Activated naive CD4-positive, alpha-beta T cell treated with anti-CD3 and anti-CD28 coated beads, Interleukin-2, amount 50 U/mL, for 24 hours (primary cell): ENCODE measurements at regions not wholly inside any gene's neighbourhood (a gene's known extent, or its start where the extent isn't known, plus 50 kb on each side); places are given as distances from the start of the nearest gene placed in this dataset.

ENCODE experiments used
- H3K27ac Mint-ChIP-seq: one replicate; pipeline ENCODE4 v1.8.0; 2021; ENCODE audit warnings: mild to moderate bottlenecking, mixed read lengths
- H3K27me3 Mint-ChIP-seq: one replicate; pipeline ENCODE4 v1.8.0; 2021; ENCODE audit warnings: mixed read lengths
- H3K36me3 Mint-ChIP-seq: one replicate; pipeline ENCODE4 v1.8.0; 2021; ENCODE audit warnings: mixed read lengths
- H3K4me1 Mint-ChIP-seq: one replicate; pipeline ENCODE4 v1.8.0; 2021; ENCODE audit warnings: mixed read lengths
- H3K4me3 Mint-ChIP-seq: one replicate; pipeline ENCODE4 v1.8.0; 2021; ENCODE audit warnings: mild to moderate bottlenecking, mixed read lengths
- H3K9me3 Mint-ChIP-seq: one replicate; pipeline ENCODE4 v1.8.0; 2021; ENCODE audit warnings: mixed read lengths

GRCh38 chr6:147752689-147753403 is 244.4 kb downstream of the SAMD5 start:
- Mint-ChIP-seq H3K9me3 (peaks cover 7% of the 10 kb centered on the region), H3K4me1 (no peaks in the 10 kb centered on the region), H3K27me3 (no peaks in the 10 kb centered on the region), H3K27ac (no peak overlapping the region), H3K4me3 (no peak overlapping the region), H3K36me3 (no peaks in the 10 kb centered on the region)

- no peaks in the 10 kb centered on the region for H3K36me3 Mint-ChIP-seq
Observed at GRCh38 chr6:147755999-147756398, 247.5 kb downstream of the SAMD5 start.

GRCh38 chr6:147756891-147757290 is 248.4 kb downstream of the SAMD5 start:
- no peaks in the 10 kb centered on the region for H3K27me3 Mint-ChIP-seq
- no peak overlapping the region for H3K27ac Mint-ChIP-seq
- no peak overlapping the region for H3K4me3 Mint-ChIP-seq
- no peaks in the 10 kb centered on the region for H3K36me3 Mint-ChIP-seq
- no peaks in the 10 kb centered on the region for H3K4me1 Mint-ChIP-seq
- peaks cover 7% of the 10 kb centered on the region for H3K9me3 Mint-ChIP-seq

More at GRCh38 chr6:147755999-147756398, 247.5 kb downstream of the SAMD5 start:
- Mint-ChIP-seq H3K27ac (no peak overlapping the region), H3K4me1 (no peaks in the 10 kb centered on the region), H3K9me3 (peaks cover 7% of the 10 kb centered on the region), H3K4me3 (no peak overlapping the region), H3K27me3 (no peaks in the 10 kb centered on the region)

- no peaks in the 10 kb centered on the region for H3K4me1 Mint-ChIP-seq
- peaks cover 7% of the 10 kb centered on the region for H3K9me3 Mint-ChIP-seq
- H3K27me3 Mint-ChIP-seq = no peaks in the 10 kb centered on the region
- no peak overlapping the region for H3K27ac Mint-ChIP-seq
- H3K4me3 Mint-ChIP-seq = no peak overlapping the region
- no peaks in the 10 kb centered on the region for H3K36me3 Mint-ChIP-seq
Observed at GRCh38 chr6:147757291-147757690, 248.8 kb downstream of the SAMD5 start.

GRCh38 chr6:147758303-147758702 is 249.8 kb downstream of the SAMD5 start:
- Mint-ChIP-seq H3K9me3 (peaks cover 7% of the 10 kb centered on the region), H3K4me3 (no peak overlapping the region), H3K27ac (no peak overlapping the region), H3K27me3 (no peaks in the 10 kb centered on the region), H3K4me1 (no peaks in the 10 kb centered on the region), H3K36me3 (no peaks in the 10 kb centered on the region)

GRCh38 chr6:147759093-147759492 is 250.6 kb downstream of the SAMD5 start:
- Mint-ChIP-seq H3K27ac (no peak overlapping the region), H3K9me3 (peaks cover 7% of the 10 kb centered on the region), H3K27me3 (no peaks in the 10 kb centered on the region), H3K4me3 (no peak overlapping the region), H3K36me3 (no peaks in the 10 kb centered on the region), H3K4me1 (no peaks in the 10 kb centered on the region)

GRCh38 chr6:147759536-147759935 is 251.0 kb downstream of the SAMD5 start:
- Mint-ChIP-seq H3K4me3 (no peak overlapping the region), H3K27me3 (no peaks in the 10 kb centered on the region), H3K9me3 (peaks cover 7% of the 10 kb centered on the region), H3K36me3 (no peaks in the 10 kb centered on the region), H3K27ac (no peak overlapping the region), H3K4me1 (no peaks in the 10 kb centered on the region)

- peaks cover 3% of the 10 kb centered on the region for H3K27me3 Mint-ChIP-seq
- H3K4me1 Mint-ChIP-seq = no peaks in the 10 kb centered on the region
- no peaks in the 10 kb centered on the region for H3K36me3 Mint-ChIP-seq
- no peak overlapping the region for H3K4me3 Mint-ChIP-seq
- H3K9me3 Mint-ChIP-seq = no peaks in the 10 kb centered on the region
- H3K27ac Mint-ChIP-seq = no peak overlapping the region
Observed at GRCh38 chr6:147765541-147765940, 257.1 kb downstream of the SAMD5 start.

GRCh38 chr6:147768969-147769368 is 260.5 kb downstream of the SAMD5 start:
- H3K4me3 Mint-ChIP-seq = no peak overlapping the region
- peaks cover 3% of the 10 kb centered on the region for H3K27me3 Mint-ChIP-seq
- no peaks in the 10 kb centered on the region for H3K4me1 Mint-ChIP-seq
- no peaks in the 10 kb centered on the region for H3K36me3 Mint-ChIP-seq
- no peak overlapping the region for H3K27ac Mint-ChIP-seq
- H3K9me3 Mint-ChIP-seq = no peaks in the 10 kb centered on the region

GRCh38 chr6:147769496-147770087 is 261.1 kb downstream of the SAMD5 start:
- H3K4me1 Mint-ChIP-seq = no peaks in the 10 kb centered on the region
- H3K27me3 Mint-ChIP-seq = peaks cover 3% of the 10 kb centered on the region
- no peak overlapping the region for H3K4me3 Mint-ChIP-seq
- no peaks in the 10 kb centered on the region for H3K9me3 Mint-ChIP-seq
- no peaks in the 10 kb centered on the region for H3K36me3 Mint-ChIP-seq
- no peak overlapping the region for H3K27ac Mint-ChIP-seq

- no peaks in the 10 kb centered on the region for H3K4me1 Mint-ChIP-seq
- no peaks in the 10 kb centered on the region for H3K9me3 Mint-ChIP-seq
- H3K4me3 Mint-ChIP-seq = no peak overlapping the region
- H3K27ac Mint-ChIP-seq = no peak overlapping the region
- H3K36me3 Mint-ChIP-seq = no peaks in the 10 kb centered on the region
- H3K27me3 Mint-ChIP-seq = peaks cover 1% of the 10 kb centered on the region
Observed at GRCh38 chr6:147770221-147770620, 261.7 kb downstream of the SAMD5 start.

- H3K27me3 Mint-ChIP-seq = no peaks in the 10 kb centered on the region
- H3K9me3 Mint-ChIP-seq = no peaks in the 10 kb centered on the region
- no peak overlapping the region for H3K4me3 Mint-ChIP-seq
- no peak overlapping the region for H3K27ac Mint-ChIP-seq
- no peaks in the 10 kb centered on the region for H3K4me1 Mint-ChIP-seq
- H3K36me3 Mint-ChIP-seq = no peaks in the 10 kb centered on the region
Observed at GRCh38 chr6:147772724-147773123, 264.2 kb downstream of the SAMD5 start.

GRCh38 chr6:147774856-147775255 is 266.4 kb downstream of the SAMD5 start:
- Mint-ChIP-seq H3K4me1 (no peaks in the 10 kb centered on the region), H3K36me3 (no peaks in the 10 kb centered on the region), H3K4me3 (no peak overlapping the region), H3K27ac (no peak overlapping the region), H3K9me3 (no peaks in the 10 kb centered on the region), H3K27me3 (no peaks in the 10 kb centered on the region)

GRCh38 chr6:147776631-147777213 is 268.2 kb downstream of the SAMD5 start:
- Mint-ChIP-seq H3K27me3 (no peaks in the 10 kb centered on the region), H3K27ac (no peak overlapping the region), H3K9me3 (no peaks in the 10 kb centered on the region), H3K4me3 (no peak overlapping the region), H3K4me1 (no peaks in the 10 kb centered on the region), H3K36me3 (no peaks in the 10 kb centered on the region)

GRCh38 chr6:147779624-147780023 is 271.1 kb downstream of the SAMD5 start:
- no peaks in the 10 kb centered on the region for H3K36me3 Mint-ChIP-seq
- H3K27ac Mint-ChIP-seq = no peak overlapping the region
- no peaks in the 10 kb centered on the region for H3K9me3 Mint-ChIP-seq
- H3K4me3 Mint-ChIP-seq = no peak overlapping the region
- no peaks in the 10 kb centered on the region for H3K4me1 Mint-ChIP-seq
- no peaks in the 10 kb centered on the region for H3K27me3 Mint-ChIP-seq

GRCh38 chr6:147782302-147782701 is 273.8 kb downstream of the SAMD5 start:
- no peaks in the 10 kb centered on the region for H3K36me3 Mint-ChIP-seq
- H3K27ac Mint-ChIP-seq = no peak overlapping the region
- H3K27me3 Mint-ChIP-seq = no peaks in the 10 kb centered on the region
- no peaks in the 10 kb centered on the region for H3K9me3 Mint-ChIP-seq
- no peaks in the 10 kb centered on the region for H3K4me1 Mint-ChIP-seq
- H3K4me3 Mint-ChIP-seq = no peak overlapping the region
